Omental fat pad (tissue), 3 donors: ENCODE measurements at regions not wholly inside any gene's neighbourhood (a gene's known extent, or its start where the extent isn't known, plus 50 kb on each side); places are given as distances from the start of the nearest gene placed in this dataset.
"Not testable (repeated sequence)": the region's sequence is repeated elsewhere in the genome, so short reads cannot be mapped to it uniquely, and the experiment has no call there.

Experiments
- ATAC-seq: fragments of 150-250 bp; one replicate; pipeline ENCODE4 v1.9.1; 2016; ENCODE audit warnings: mild to moderate bottlenecking, moderate library complexity; ENCODE audit not compliant: low FRiP score
- DNase-seq: peaks from one replicate; pipeline ENCODE4 v3.0.0-alpha.2; 2019; ENCODE audit warnings: low spot score
- CTCF ChIP-seq, 3 donors: fragments of 450-650 bp; IDR thresholded peaks; one replicate each; pipeline ENCODE4 v1.5.1; 2016 to 2017; ENCODE audit warnings: antibody characterized with exemption in 3 of 3, mild to moderate bottlenecking in 3 of 3, moderate library complexity in 2 of 3

- ATAC-seq (no peak), DNase-seq (no peak)
- no peak for TF ChIP-seq CTCF (IDR thresholded peaks at IDR 0.05)
These were observed 170.4 kb downstream of the PCDH18 start for GRCh38 chr4:137361756-137362470.

- ATAC-seq (no peak), DNase-seq (no peak)
- TF ChIP-seq CTCF (IDR thresholded peaks at IDR 0.05) = no peak
These were observed 171.5 kb downstream of the PCDH18 start for GRCh38 chr4:137360761-137361160.

- DNase-seq (no peak), ATAC-seq (no peak)
- no peak for TF ChIP-seq CTCF (IDR thresholded peaks at IDR 0.05)
These were observed 172.5 kb downstream of the PCDH18 start for GRCh38 chr4:137359691-137360315.

GRCh38 chr4:137354562-137354961 lies 177.7 kb downstream of the PCDH18 start:
- ATAC-seq, DNase-seq: not testable (repeated sequence)

GRCh38 chr4:137347371-137347770 lies 184.9 kb downstream of the PCDH18 start:
- no peak for ATAC-seq
- TF ChIP-seq CTCF (IDR thresholded peaks at IDR 0.05) = no peak
- DNase-seq = no peak

GRCh38 chr4:137345597-137345996 lies 186.7 kb downstream of the PCDH18 start:
- DNase-seq (no peak), ATAC-seq (no peak)
- no peak for TF ChIP-seq CTCF (IDR thresholded peaks at IDR 0.05)

- no peak for TF ChIP-seq CTCF (IDR thresholded peaks at IDR 0.05)
- DNase-seq (no peak), ATAC-seq (no peak)
These were observed 189.1 kb downstream of the PCDH18 start for GRCh38 chr4:137343221-137343620.
